Left kidney (tissue), 1 donor: ENCODE measurements at regions not wholly inside any gene's neighbourhood (a gene's known extent, or its start where the extent isn't known, plus 50 kb on each side); places are given as distances from the start of the nearest gene placed in this dataset.
"Not testable (repeated sequence)": the region's sequence is repeated elsewhere in the genome, so short reads cannot be mapped to it uniquely, and the experiment has no call there.

Source experiments
- DNase-seq: peaks from one replicate; pipeline ENCODE4 v3.0.0-alpha.2; 2013

DNA sequence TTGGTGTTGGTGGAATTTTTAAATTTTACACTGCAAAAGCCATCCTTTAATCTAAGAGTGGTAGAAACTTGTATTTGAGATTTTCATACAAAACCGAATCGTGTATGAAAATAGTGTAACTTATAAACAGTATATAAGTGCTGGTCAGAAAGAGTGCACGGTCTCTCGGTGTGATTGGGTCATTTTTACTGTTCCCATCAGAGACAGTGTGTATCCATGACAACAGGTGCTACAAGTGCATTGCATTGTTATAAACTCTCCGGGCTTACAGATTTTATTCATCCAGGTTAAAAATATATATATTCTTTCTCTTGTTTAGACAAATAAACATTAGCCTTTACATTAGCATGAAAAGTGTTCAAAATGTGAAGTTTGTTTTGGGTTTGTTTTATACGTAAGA lies 721.9 kb downstream of the METTL4 start:
- no peak for DNase-seq

DNA sequence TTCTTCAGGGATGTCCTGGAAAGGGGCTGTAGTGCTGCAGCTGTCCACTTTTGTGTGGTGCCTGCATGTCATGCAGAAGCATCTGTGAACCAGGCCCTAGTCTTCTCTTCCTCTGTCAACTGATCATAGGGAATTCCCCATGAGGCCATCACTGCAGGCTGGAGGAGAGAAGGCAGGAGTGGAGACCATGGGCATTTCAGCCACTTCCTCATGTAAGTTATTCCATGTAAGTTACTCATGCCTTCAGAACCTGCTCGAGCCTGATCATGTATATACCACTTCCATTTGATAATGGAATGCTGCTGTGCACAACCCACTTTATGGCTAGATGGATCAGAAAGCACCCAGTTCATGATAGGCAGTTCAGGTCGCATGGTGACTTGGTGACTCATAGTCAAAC lies 714.0 kb downstream of the METTL4 start:
- not testable (repeated sequence) for DNase-seq

DNA sequence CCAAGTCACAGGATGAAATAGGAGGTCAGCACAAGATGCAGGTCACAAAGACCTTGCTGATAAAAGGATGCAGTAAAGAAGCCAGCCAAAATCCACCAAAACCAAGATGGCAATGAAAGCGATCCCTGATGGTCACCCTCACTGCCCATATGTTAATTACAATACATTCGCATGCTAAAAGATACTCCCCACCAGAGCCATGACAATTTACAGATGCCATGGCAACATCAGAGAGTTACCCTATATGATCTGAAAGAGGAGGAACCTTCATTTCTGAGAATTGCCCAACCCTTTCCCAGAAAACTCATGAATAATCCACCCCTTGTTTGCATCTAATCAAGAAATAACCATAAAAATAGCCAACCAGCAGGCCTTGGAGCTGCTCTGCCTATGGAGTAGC lies 709.8 kb downstream of the METTL4 start:
- no peak for DNase-seq

DNA sequence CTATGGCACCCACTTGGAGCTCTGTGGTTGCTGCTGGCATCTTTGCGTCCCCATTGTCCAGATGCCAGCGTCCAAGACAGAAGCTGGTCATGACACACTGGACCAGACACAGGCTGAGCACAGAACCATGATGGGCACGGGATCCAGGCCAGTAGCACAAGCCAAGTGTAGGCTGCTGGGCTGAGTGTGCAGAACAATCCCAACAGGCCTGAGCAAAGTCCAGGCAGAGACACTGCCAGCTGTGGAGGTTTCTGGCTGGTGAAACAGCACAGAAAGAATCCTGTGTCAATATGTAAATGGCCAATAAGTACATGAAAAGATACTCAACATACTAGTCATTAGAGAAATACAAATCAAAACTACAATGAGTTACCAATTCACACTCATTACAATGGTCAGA lies 705.4 kb downstream of the METTL4 start:
- DNase-seq, result no peak

DNA sequence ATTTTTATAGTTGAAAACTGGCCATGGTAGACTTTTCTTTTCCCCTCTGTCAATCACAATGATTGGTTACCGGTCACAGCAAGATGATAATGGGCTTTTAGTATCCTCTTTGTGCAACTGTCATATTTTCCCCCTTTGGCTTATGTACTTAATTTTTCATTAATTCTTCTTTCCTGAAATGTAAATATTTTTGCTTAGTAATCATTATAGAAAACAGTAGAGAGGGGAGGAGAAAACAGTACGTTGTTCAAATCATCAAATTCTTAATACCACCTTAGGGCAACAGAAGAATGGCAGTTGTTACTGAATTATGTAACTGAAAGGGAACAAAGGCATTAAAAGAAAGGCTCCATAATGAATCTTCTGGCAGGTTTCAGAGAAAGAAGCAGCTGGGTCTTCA lies 699.0 kb downstream of the METTL4 start:
- DNase-seq, result no peak

DNA sequence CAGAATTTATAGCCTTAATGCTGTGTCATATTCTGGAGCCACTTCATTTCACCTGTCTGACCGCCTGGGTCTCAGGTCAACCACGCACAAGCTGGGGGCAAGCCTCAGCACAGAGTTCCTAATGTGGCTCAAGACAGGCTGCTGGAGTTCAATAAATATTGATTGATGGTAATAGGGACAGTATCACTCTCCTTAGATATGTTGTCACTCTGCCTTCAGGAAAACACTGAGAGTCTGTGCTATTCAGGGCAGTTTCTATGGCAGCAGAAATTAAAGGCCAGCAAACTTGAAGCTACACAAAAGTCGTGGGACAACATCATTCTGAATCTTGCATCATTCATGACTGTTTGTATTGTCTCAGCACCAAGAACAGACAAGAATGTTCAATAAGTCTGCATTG lies 696.1 kb downstream of the METTL4 start:
- no peak for DNase-seq

DNA sequence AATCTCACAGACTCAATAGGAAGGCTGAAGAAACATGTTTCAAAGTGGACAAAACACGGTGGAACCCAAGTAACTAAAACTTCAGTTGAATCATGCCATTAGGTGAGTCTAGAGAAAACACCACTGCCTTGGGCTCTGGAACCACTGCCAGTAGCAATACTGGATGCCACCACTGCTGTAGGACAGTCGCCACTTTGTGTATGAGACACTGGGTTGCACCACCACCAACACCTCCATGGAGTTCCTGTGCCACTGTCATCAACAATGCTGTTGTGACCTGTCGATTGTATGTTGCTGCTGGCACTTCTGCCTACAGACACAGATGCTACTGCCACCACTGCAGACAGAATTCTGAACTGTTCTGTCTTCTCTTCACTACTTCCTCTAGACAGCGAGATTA lies 686.7 kb downstream of the METTL4 start:
- DNase-seq, result no peak

DNA sequence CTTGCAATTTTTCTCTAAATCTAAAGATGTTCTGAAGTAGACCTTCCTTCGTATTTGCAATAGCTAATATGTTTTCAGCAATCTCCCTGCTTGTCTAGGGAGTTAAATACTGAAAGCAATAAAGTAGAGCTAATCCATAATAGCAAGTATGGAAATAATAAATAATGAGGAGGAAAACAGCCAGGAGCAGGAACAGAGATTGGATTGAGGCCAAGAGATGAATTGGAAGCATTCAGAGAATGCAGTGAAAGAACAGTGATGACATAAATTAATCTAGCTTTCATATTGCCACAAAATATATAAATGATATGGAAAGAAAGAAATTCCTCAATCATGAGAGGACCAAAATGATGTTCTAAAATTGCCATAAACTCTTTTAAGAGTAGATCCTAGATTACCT lies 679.7 kb downstream of the METTL4 start:
- no peak for DNase-seq

DNA sequence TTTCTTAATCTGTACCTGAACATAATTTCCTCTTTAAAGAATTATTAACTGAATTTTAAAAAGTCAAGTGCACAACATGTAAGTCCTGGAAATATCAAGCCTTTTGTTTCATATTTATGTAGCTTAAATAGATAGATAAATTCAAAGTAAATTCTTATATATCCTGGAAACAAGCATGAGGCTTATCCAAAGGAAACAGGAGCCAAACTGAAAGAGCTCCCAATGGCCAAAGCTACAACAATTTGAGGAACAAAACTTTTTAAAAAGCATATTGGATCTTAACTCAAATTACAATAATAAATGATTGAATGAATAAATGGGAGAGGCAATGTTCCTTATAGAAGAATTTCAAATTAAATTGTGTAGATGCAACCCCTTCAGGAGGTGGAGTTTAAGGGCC lies 679.1 kb downstream of the METTL4 start:
- DNase-seq, result no peak

DNA sequence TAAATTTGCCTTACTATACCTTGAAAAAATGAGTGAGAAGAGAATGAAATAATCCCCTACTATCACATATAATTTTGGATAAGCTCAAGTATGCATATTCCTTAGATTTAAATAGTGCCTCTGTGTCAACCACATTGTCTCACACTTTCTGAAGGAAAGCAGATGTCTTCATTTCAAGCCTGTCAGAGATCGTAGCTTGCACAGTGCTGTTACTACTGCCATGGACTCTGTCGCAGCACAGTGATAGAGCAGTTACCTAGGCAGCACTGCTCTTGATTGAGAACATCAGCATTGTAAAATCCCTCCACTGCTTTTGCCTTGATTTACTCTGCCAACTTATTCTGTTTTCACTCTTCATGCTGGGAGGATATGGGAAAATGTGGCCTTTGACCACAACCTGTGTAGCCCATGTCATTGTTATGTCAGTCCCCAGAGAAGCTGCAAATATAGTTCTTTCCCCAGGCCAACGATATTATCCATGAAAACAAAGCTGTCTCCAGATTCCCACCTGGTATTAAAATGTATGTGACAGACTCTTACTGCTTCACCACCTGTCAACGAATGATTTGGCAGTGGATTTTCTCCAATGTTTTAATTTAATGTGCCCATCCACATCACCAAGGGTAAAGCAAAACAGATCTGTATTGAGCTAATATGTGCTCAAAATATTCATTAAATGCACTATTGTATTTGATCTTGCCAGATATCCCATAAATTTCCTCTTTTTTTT lies 675.7 kb downstream of the METTL4 start:
- DNase-seq, result no peak

DNA sequence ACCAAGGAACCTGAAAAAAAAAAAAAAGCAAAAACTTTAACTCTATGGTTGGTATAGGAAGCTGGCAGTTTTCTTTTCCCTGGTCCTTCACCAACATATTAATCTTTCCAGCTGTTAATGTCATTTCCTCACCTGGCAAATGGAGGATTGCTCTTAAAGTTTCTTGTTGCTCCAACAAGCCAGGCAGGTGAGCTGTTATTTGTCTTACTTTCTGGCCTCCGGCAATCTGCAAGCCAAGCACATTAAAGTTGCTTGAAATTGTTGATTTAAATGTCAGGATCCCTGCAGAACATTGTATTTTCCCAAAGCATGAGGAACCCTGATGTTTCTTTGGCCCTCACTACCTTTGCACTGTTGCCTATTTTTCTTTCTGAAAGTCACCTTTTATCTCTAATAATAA lies 664.9 kb downstream of the METTL4 start:
- DNase-seq, result no peak

DNA sequence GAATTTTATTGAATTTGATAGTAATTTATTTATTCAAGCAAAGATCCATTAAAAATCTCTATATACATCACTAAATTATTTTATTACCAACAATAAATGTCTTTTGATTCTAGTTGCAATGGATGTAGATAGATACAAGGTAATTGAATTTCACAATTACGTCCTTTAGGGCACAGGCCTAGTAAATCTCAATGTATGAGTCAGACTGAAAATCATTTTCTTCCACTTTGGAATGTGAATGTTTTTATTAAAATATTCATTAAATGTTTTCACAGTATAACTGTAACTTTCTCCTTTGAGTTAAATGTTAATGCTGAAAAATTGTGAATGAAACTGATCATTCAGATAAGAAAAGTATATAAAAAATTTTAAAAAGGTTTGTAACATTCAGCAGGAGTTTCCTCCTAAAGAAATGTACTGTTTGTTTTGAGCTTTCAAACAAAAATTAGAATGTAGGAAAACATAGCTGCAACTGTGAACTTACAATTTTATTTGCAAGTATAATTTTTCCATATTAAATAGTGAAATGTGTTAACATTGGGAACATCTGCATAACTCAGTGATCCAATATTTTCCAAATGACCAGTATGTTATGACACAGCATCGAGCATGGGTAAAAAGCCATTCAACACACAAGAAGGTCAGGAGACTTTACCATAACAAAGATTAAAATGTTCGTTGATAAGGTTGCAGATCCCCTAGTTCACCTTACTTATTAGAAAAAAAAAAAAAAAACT lies 663.7 kb downstream of the METTL4 start:
- no peak for DNase-seq

DNA sequence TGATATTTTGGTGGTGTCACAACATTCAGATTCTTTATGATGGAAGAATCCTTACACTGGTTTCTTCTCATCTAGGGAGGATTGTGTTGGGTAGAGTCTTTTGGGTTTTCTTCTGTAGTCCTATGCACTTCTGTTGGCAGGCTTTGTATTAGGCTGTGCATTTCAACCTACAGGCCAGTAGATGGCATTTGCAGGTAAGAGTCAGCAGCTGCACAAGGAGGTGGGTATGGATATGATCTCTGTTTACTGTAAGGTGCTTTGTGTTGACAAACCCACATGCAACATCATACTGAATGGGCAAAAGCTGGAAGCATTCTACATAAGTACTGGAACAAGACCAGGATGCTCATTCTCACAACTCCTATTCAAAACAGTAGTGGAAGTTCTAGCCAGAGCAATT lies 656.8 kb downstream of the METTL4 start:
- no peak for DNase-seq

DNA sequence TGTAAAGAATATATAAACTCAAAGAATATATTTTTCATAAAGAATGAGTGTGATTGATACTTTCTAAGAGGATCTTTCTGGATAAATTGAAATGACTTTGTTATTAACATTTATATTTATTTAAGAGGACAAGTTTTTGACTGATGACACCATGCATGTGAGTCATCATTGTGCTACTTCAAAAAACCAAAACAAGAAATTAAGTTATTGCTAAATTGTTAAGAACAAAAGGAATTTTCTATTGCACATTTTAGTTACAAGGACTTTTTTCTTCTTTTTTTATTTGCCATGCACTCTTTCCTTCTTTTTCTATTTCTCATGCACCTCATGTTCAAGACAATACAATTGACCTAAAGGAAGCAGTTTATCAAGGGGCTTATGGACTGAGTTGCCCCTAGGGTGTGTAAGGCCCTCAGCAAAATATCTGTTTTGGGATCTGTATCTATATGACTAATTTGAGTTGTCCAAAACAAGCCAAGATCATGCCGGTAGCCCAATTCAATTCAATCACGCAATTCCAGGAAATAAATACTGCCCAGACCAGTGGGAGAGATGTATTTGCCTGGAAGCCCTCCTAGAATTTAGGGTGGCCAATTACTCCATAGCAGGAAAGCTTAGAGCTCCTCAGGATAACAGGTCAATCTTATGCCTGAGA lies 654.3 kb downstream of the METTL4 start:
- no peak for DNase-seq

DNA sequence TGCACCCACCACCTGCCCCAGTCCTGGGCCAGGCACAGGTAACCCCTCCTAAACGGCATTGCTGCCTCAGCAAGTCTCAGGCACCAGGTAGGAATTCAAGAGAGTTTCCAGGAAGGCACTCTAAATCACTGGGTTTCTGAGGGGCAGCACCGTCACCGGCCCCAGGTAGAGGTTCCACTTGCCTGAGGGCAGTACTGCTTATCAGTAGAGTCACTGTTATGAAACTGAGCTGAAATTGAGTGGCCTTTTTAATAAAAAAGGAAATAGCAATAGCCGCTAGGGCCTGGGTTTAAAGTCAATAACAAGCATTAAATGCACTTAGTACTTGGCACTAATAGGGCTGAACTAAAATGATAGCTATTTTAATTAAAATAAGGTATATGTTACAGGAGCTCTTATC lies 653.7 kb downstream of the METTL4 start:
- DNase-seq, result no peak

DNA sequence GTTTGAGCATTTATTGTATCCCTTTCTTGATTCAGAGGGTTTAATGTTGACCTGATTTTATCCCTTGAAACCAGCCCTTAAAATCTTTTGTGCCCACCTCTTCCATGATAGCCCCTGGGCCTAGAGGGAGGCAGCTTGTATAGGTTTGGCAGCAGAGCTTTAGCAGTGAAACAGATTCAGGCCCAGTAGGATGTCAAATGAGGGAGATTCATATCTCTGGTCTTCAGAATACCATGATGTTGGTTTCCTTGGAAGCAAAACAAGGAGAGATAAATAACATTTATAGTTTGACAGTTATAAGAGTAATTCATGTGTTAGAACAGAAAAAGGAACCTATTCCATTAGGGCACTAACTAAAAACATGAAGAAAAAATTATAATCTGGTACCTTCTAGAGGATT lies 649.2 kb downstream of the METTL4 start:
- no peak for DNase-seq

DNA sequence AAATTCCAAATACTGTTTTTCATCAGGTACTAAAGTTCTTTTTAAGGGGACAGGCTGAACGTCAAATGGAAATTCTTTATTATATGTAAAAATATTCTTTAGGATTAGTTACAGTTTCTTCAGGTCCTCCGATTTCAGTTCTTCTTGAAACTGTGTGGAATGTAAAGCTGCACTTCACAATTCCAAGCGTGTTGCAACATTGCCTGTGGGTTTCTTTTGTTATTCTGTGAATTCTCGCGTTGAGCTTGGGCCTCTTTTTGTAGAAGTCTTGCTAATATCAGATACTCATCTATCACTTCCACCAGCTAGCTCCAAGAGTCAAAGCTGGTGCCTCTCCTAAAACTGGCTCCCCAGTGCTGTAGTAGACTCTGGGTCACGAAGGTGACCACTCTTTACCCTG lies 642.6 kb downstream of the METTL4 start:
- DNase-seq, result no peak

DNA sequence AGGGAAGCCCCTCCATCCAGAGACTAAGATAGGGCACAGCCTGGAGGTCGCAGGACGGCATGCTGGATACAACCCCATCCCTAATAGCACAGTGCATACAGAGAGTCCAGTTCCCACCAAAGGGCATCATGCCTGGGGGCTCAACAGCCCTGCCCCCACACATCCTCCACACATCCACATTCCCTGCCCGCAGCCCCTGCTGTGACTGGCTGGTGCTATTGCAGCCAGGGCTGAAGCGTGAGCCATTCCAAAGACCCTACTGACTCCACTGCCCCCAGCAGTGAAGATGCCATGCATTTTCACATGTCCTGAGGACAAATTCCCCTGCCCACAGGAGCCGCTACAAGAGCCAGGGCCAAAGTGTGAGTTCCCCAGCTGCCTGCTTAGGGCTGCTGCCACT lies 641.6 kb downstream of the METTL4 start:
- DNase-seq, result no peak

DNA sequence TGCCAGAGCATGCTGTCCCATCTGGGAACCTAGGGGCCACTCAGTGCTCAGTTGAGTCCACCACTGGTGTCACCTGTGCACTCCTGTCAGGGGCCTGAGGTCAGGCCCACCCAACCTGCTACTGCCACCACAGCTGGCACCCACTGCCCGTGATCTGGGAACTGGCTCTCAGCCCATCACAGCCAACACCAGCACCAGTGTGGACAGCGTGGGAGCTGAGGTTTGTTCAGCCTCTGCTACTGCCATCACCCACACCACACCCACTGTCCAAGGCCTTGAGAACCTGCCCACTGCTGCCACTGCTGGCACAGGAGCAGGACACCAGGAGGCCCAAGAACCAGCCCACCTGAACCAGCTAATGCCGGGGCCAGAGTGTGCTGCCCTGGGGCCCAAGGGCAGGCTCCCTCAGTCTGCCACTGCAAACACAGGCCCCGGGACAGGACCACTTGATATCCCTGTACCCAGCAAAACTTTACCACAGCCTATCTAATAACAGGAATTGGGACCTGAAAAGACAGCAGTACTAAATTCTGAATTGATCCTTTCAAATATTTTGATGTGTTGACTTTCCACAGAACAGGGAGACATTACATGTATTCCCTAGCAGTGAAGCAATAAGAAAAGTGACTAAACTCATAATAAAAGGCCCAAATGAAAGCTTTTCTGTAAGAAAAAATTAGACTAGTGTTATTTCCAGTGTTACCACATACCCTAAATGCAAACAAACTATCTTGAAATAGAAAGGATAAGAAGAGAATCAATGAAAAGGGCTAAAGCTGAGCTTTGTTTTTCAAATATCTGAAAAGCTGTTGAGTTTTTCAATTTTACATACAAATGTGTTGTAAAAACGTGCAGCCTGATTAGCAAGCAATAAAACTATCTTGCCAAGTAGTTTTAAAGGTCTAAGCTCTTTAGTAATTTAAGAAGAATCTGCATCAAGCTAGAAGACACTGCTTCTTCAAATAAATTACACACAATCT lies 640.7 kb downstream of the METTL4 start:
- no peak for DNase-seq

DNA sequence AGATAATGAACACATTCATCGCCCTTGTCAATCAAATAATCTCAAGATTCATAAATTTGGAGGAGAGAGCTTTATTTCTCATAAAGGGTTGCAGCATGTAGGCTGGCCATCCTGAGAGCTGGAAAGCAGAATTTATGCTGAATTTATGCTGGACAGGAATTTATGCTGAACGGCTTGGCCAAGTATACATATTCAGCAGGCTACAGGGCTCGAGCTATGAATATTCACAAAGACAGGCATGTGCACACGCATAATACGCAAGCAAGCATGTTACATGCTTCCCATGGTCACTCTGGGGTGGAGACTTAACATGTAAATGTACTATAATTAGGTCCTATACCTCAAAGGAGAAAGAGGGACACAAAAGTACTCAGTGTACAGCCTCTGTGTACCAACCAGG lies 618.8 kb downstream of the METTL4 start:
- no peak for DNase-seq

DNA sequence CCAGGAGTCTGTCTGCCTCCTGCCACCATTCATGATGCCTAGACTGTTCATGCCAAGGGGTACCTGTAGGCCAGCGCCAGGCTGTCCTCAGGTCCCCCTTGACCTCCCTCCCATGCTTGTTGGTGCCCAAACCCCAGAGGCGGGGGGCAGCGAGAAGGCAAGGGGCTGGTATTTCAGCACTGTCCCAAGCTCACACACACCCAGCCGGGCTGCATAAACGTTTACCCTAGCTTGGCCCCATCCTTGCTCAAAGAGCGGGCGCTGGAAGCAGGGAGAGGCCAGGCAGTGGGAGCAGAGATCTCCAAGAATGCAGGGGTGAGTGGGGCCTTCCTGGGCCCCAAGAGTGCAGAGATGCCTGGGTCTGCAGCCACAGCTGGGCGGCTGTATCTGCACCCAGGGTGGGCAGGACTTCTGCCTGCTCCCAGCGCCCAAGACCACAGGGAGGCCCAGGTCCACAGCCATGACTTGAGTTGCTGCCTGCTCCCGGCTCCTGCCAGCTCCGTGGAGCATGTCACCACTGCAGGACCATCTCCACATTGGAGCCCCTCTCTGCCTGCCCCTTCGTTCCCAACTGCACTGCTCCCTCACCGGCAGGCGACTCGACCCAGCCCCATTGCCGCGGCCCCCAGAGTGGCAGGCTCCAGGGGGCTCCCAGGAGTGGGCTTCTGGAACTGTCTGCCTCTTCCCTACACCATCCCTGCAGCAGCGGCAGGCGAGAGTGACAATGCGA lies 616.6 kb downstream of the METTL4 start:
- no peak for DNase-seq

DNA sequence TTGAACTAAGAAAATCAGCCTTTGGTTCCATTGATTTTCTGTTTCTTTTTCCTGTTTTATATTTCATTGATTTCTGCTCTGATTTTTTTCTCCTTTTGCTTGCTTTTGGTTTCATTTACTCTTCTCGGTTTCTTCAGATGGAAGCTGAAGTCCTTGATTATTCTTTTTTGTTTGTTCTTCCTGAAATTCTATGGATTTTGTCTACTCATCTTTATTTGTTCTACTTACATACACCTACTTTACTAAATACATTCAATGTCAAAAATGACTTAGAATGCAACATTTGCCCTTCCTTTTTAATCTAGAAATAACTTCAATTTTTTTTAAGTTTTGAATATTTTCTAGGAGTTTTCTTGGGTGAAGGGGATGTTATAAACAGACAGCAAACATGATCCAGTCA lies 612.5 kb downstream of the METTL4 start:
- no peak for DNase-seq
